CD4-positive, alpha-beta T cell treated with Interleukin-1 beta for 1 hour (primary cell): ENCODE measurements at regions not wholly inside any gene's neighbourhood (a gene's known extent, or its start where the extent isn't known, plus 50 kb on each side); places are given as distances from the start of the nearest gene placed in this dataset.

ENCODE experiments used
- DNase-seq, 2 donors: peaks; one replicate each; pipeline ENCODE4 v3.0.0-alpha.2; 2020 to 2022

- DNase-seq = no peak
Observed at GRCh38 chr2:6770006-6770405, 95.7 kb downstream of the CMPK2 start.

GRCh38 chr2:6771634-6772611, 93.8 kb downstream of the CMPK2 start:
- DNase-seq = no peak

- peak; percentile 48 to 50 for DNase-seq
Observed at GRCh38 chr2:6773007-6773693, 92.6 kb downstream of the CMPK2 start.

- no peak for DNase-seq
Observed at GRCh38 chr2:6773694-6774044, 92.0 kb downstream of the CMPK2 start.

GRCh38 chr2:6776125-6776524, 89.6 kb downstream of the CMPK2 start:
- no peak for DNase-seq

- no peak for DNase-seq
Observed at GRCh38 chr2:6777626-6778025, 88.1 kb downstream of the CMPK2 start.

- peak in 1 of 2 donors; percentile 28 for DNase-seq
Observed at GRCh38 chr2:6780765-6781274, 84.9 kb downstream of the CMPK2 start.

- DNase-seq = no peak
Observed at GRCh38 chr2:6782517-6783237, 83.0 kb downstream of the CMPK2 start.

GRCh38 chr2:6783238-6783614, 82.5 kb downstream of the CMPK2 start:
- no peak for DNase-seq

- no peak for DNase-seq
Observed at GRCh38 chr2:6784291-6784690, 81.4 kb downstream of the CMPK2 start.

- no peak for DNase-seq
Observed at GRCh38 chr2:6785493-6785892, 80.2 kb downstream of the CMPK2 start.

GRCh38 chr2:6787376-6787775, 78.3 kb downstream of the CMPK2 start:
- DNase-seq = no peak

- DNase-seq = no peak
Observed at GRCh38 chr2:6788614-6789013, 77.1 kb downstream of the CMPK2 start.

GRCh38 chr2:6789559-6790138, 76.1 kb downstream of the CMPK2 start:
- DNase-seq = no peak

- DNase-seq = no peak
Observed at GRCh38 chr2:6791682-6792081, 74.0 kb downstream of the CMPK2 start.

GRCh38 chr2:6792883-6793282, 72.8 kb downstream of the CMPK2 start:
- DNase-seq = no peak

- DNase-seq = no peak
Observed at GRCh38 chr2:6793371-6793770, 72.3 kb downstream of the CMPK2 start.

- DNase-seq = no peak
Observed at GRCh38 chr2:6793913-6794312, 71.8 kb downstream of the CMPK2 start.

- no peak for DNase-seq
Observed at GRCh38 chr2:6794448-6794847, 71.3 kb downstream of the CMPK2 start.
